Skeletal muscle cell (primary cell): ENCODE measurements at regions not wholly inside any gene's neighbourhood (a gene's known extent, or its start where the extent isn't known, plus 50 kb on each side); places are given as distances from the start of the nearest gene placed in this dataset.
"Not testable (repeated sequence)": the region's sequence is repeated elsewhere in the genome, so short reads cannot be mapped to it uniquely, and the experiment has no call there.

ENCODE experiments used
- DNase-seq: peaks from one replicate; pipeline ENCODE4 v3.0.0-alpha.2; 2010; ENCODE audit warnings: low read depth
- H3K4me3 ChIP-seq: 2 replicates; pipeline ENCODE4 v1.5.1; 2011; ENCODE audit warnings: low read depth, mild to moderate bottlenecking, control low read depth, low read length, moderate library complexity

DNA sequence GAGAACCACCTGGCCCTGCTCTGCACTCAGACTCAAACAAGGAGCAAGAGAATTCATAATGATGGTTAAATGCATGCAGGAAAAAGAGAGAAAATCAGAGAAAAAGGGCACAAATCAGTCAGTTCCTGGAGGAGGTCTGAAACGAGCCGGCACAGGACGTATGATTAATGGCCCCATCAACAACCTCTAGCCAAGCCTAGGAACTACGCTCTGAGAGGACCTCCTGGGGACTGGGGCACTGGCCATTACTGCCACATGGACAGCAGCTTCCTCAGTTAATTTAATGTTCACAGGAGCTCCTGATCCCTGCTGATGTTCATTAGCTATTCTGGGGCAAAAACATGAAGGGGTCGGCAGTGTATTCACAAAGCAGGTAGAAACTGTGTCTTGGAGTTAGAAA is 238.1 kb downstream of the MED10 start:
- H3K4me3 ChIP-seq = no peak overlapping the region
- DNase-seq = no peak

DNA sequence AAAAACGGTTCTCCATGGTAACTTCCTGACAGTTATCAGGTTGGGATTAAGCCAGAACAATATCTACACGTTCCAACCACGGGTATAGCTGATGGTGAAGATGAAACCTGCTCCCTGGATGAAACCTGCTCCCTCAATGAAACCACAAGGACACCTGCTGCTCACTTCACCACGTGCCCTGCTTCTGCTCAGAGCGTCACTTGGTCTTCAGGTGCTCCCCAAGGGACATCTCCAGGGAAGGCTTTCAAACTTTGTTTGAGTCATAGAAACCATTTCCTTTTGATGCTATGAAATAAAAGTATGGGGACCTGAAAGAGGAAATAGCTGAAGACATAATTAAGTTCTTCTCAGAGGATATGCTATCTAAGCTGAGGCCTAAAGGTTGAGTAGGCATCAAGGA is 242.4 kb downstream of the MED10 start:
- H3K4me3 ChIP-seq = no peak overlapping the region
- no peak for DNase-seq

DNA sequence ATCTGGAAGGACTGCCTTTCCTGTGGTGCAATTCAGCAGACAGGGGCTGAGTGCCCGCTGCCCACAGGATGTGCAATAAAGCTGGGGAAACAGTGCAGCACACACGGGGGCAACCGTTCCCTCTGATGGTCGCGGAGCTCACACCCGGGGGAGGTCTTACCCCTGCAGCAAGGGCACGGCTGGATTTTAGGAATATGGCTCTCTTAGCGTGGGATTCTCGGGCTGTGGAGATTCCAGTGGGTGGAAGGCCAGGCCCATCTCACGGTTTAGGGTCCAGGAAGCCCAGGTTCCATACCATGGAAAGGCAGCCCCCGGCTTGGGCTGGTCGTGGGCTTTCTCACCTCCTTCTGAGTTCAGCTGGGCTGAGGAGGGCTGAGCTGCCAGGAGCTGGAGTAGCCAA is 244.1 kb downstream of the MED10 start:
- no peak overlapping the region for H3K4me3 ChIP-seq

DNA sequence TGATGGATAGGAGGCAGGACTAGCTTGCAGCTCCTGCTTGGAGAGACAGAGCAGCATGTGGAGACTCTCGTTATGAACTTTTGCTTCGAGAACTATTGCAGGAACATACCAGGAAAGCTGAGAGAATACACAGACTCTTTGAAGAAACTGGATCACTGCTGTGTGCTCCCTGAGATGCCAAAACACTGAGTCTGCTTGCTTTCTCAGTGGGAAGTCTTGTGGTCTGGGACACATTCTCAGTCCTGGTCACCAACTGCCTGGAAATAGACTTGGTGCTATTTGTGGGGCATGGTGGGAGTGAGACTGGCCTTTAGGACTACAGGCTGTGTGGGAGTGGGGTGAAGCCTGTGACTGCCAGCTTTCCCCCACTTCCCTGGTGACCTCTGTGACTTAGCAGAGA is 252.6 kb downstream of the MED10 start:
- no peak overlapping the region for H3K4me3 ChIP-seq
- no peak for DNase-seq

More for the DNA sequence above, 244.1 kb downstream of the MED10 start:
- DNase-seq = no peak

DNA sequence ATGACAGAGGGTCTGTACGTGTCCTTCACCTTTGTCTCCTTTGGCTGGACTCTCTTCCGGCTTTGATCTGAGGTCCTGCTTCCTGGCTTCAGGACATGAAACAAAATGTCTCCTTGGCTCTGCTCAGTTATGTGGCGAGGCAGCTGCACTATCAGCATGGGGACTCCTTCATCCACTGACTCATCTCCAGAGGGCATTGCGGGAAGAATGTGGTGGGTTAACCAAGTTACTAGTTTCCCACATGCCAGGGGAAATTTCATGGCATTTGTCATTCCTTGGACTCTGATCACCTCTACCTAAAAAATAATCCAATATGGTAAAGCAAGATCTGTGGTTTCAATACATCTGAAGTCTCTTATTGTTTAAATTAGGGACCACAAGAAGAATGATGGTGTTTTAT is 259.7 kb downstream of the MED10 start:
- DNase-seq = no peak

DNA sequence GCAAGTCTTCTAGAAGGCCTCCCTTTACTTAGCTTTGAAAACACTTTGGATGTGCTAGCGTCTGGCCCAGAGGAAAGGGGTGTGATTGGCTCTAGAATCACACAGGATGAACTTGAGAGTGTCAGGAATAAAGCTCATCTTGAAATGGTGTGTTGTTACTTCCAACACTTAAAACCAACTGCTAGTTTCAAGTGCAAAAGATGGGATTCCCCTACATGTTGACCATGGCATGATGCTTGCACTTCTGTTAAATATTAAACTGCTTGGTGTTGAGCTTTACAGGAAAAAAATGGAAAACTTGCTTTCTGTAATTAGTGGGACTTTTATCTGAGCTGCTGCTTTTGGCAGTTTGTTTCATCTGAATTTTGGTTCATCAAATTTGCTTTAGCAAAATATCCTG is 261.1 kb downstream of the MED10 start:
- no peak for DNase-seq

More for the DNA sequence above, 259.7 kb downstream of the MED10 start:
- H3K4me3 ChIP-seq = no peak overlapping the region

DNA sequence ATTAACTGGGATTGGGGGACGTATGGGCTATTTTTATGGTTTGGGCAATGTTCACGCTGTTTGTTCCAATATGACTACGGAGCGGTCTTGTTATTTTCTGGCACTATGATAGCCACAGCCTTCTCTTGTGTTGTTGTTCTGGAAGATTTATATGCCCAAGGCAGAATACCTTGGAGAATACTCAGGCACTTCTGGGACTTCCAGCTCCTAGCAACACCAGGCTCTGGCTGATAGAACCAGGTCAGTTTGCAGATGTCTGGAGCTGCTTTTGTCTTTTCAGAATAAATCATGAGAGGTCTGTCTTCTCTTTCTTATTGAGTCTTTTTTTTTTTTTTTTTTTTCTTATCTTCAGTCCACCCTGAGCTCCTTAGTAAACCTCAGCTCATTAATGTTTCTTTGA is 262.5 kb downstream of the MED10 start:
- no peak for DNase-seq
- no peak overlapping the region for H3K4me3 ChIP-seq

More for the DNA sequence above, 261.1 kb downstream of the MED10 start:
- no peak overlapping the region for H3K4me3 ChIP-seq

DNA sequence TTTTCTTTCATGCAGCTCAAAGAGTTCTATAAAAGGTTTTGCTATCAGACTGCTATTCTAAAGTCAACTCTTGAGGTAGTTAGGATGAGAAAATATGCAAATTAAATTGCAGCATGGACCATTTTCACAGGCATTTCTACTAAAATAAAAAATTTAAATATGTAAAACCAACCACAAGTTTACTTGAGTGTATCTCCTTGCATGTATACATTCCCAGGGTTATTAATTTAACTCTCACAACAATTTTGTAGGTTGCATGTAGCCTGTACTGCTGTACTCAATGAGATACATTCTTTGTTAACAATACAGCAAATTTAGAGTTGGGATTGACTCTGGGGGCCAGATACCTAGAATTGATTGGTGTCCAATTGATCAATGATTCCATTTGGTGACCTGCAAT is 265.8 kb downstream of the MED10 start:
- DNase-seq = no peak
- H3K4me3 ChIP-seq = no peak overlapping the region

DNA sequence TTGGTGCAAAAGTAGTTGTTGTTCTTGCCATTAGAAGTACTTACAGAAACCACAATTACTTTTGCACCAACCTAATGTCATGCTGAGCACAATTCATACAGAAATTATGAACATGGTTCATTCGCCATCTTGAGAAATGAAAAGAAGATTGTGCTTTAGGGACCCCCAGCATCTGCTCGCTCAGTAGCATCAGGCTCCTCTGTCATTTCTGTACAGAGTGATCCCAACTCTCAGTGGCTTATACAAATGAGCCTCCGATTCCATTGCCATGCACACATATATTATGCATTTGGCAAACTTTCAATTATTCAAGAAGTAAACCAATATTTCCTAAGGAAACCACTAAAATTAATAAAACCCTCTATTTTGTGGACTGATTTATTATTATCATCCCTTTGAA is 266.2 kb downstream of the MED10 start:
- no peak overlapping the region for H3K4me3 ChIP-seq
- DNase-seq = no peak

DNA sequence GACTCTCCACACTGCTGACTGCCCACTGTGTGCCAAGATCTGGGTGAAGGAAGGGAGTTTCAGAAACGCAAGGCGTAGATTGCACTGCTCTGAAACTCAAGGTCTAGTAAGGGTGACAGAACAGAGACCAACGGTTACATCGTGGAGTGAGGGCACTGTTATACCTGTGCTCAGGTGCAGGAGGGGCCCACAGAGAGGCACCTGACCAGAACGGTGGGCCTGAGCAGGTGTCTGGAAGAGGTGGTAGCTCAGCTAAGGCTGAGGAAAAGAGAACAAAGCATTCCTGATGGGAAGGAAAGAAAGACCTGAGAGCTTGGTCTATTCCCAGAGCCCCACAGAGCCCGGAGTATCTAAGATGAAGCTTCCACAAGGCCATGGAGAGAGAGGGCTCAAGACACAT is 267.2 kb downstream of the MED10 start:
- no peak overlapping the region for H3K4me3 ChIP-seq
- DNase-seq = no peak

DNA sequence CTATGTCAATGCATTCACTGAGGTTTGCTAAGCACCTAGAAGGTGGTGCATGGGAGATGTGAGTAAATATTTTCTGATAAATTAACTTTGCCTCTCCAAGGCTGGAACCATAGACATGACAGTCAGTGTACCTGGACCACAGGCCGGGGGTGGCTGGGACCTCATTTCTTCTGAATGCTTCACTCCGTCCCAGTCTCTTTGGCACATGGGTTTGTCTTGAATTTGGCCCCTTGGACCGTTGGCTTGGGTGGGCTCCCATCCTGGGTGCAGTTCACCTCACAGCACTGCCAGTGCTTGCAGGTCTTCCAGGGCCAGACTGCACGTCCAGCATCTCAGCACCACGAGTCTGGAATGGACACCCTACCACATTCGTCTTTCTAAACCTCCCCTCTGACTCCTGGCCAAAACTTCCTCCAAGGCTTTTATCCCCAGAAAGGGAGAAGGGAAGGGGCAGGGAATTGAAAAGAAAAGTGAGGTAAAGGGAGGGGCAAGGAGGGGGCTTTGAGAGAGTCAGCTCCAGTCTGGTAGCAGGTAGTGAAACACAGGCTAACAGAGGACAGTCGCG is 267.8 kb downstream of the MED10 start:
- DNase-seq = no peak
- H3K4me3 ChIP-seq = no peak overlapping the region

DNA sequence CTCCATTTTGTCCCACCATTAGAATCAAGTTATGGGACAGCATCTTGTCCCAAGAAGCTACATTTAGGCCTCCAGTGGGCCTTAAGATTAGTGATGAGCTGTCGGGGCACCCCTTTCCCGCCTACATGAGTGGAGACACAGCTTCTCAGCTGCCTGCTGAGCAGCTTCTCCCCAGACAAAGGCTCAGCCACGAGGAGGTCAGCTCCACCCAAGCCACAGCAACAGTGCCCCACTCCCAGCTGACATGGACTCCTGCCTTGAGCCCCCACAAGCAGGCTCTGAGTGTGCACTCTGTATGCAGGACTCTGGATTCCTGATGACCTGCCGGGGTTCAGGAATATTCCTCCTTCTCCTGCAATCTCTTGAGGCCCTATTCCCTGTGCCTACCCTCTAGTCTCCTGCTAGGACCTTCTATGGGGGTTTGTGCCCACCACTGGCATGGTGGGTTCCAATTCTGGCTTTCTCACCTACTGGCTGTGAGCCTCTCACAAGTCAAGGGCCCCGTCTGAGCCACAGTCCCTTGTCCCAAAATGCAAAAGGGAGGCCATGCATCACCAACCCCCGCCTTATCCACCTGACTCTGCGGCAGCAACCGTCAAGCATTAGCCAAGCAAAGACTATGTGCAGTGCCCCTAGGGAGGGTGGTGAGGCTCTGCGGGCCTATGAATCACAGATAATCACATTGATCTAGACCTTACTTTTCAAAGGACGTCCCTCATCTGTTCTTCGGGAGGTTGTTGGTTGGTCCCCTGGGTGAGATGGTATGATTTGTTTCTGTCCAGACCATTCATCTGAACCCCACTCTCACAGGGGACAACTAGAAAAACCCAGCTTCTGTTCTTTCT is 269.1 kb downstream of the MED10 start:
- no peak for DNase-seq
- no peak overlapping the region for H3K4me3 ChIP-seq

DNA sequence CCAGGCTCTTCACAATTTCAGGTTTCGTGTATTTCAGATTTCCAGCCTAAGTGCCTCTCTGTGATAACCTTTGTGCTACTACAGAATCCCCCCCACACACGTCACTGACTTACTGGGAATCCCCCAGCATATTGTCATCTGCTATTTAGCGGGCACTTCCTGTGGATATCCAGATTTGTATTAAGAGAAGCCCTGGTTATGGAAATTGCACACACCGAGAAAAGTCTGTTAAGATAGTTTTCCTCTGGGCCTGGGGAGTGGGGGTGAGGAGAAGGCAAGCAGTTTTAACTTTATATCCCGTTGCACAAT is 269.9 kb downstream of the MED10 start:
- DNase-seq = no peak
- H3K4me3 ChIP-seq = no peak overlapping the region

DNA sequence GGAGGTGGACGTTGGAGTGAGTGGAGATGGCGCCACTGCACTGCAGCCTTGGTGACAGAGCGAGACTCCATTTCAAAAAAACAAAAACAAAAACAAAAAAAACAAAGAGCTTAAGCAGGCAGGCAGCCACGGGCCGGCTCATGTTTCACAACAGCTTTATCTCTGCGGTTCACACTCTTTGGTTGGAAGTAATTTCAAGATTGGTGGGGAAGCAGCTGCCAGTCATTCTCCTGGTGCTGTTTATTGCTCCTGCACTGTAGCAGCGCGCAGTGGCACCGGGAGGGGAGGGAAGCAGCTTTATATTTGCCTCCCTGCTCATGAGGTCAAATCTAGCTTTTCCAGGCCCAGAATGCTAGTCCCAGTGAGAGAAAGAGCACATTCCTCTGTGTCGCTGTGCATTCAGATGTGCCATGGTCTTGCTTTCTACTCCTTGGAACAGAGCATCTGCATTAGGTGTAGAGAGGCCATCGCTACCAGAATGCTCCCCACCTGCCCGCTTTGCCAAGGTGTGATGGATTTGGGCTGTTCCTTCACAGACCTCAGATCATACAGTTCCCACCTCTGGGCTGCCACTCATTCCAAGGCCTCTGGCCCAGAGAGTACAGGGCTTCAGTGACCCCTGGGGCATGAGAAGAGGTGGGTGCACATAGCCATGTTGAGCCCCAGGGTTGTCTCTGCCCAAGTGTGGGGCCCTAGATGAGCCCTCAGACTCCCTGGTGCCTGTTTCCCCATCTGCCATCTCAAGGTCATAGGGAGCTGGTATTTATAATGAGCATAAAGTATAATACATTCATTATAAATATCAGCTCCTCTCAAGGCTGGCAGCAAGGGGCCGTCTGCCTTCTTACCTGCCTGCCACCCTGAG is 270.4 kb downstream of the MED10 start:
- no peak overlapping the region for H3K4me3 ChIP-seq
- DNase-seq = no peak

DNA sequence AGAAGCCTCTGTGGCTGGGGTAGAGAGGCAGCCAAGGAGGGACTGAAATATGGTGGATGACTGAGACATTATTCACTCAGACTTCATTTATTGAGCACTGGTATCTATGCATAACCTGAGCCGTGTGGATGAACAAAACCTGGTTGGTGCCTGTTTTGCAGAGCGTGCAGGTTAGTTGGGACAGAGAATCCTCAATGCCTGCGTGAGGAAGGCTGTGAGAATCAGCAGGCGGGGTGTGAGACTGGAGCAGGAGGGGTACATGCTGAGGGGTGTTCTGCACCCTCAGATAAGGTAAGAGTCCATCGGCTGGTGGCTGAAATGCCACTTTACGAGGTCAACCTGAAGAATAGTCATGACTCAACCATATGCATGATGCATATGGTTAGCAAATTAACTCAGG is 271.6 kb downstream of the MED10 start:
- DNase-seq = no peak
- H3K4me3 ChIP-seq = no peak overlapping the region

DNA sequence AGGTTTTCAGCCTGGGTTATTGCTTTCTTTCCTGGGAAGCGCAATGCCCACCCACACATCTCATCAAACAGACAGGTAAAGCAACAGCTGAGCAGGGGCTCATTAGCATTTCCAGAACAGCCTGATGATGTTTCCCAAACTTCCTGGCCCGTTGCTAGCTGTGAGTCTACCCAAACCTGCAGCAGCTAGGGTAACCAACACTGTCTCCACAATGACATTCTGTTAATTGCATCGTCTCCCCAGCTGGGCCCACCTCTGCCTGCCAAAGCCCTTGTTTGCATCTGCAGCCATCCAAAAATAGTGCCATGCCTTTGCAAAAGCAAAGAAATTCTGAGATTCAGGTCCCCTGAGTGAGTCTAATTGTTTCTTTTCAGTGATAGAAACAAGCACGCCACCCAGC is 273.0 kb downstream of the MED10 start:
- no peak overlapping the region for H3K4me3 ChIP-seq
- DNase-seq = no peak

DNA sequence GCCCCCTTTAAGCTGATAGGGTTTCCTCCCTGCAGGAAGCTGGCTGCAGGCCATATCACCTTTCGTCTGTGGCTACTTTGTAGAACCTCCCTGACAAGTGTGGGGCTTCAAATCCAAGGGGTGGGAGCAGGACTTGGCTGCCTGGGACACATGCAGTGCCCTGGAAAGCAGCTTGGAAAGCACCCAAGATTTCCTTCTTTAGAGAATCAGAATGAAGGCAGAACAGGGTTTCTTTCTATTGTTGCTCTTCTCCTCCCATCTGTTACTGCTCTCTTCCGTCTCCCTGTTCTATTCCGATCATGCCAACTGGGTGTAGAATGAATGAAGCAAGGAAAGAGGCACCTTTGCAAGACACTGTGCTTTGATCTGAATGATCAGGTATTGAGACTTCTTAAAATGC is 282.2 kb downstream of the MED10 start:
- H3K4me3 ChIP-seq = no peak overlapping the region
- no peak for DNase-seq

DNA sequence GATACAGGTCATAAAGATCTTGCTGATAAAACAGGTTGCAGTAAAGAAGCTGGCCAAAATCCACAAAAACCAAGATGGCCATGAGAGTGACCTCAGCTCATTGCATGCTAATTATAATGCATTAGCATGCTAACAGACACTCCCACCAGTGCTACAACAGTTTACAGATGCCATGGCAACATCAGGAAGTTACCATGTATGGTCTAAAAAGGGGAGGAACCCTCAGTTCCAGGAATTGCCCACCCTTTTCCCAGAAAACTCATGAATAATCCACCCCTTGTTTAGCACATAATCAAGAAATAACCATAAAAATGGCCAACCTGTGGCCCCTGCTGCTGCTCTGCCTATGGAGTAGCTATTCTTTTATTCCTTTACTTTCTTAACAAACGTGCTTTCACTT is 284.2 kb downstream of the MED10 start:
- H3K4me3 ChIP-seq = not testable (repeated sequence)

DNA sequence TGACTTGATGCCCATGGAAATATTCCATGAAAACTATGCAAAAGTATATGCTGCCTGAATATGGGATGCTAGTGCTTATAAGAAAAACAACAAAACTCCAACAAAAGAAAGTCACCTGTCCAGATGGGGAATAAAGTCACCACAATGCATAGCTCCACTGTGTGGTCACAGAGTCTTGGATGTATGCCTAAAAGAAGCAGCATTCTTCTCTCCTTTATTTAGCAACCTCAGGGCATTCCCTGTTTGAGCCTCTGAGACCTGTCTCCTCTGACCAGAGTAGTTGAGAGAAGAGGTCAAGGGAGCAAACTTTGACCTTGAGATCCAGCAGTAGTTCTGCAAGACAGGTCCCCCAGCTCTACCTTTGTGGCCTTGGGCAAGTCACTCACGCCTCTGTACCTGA is 287.5 kb downstream of the MED10 start:
- DNase-seq = no peak
- H3K4me3 ChIP-seq = no peak overlapping the region

More for the DNA sequence above, 284.2 kb downstream of the MED10 start:
- not testable (repeated sequence) for DNase-seq

DNA sequence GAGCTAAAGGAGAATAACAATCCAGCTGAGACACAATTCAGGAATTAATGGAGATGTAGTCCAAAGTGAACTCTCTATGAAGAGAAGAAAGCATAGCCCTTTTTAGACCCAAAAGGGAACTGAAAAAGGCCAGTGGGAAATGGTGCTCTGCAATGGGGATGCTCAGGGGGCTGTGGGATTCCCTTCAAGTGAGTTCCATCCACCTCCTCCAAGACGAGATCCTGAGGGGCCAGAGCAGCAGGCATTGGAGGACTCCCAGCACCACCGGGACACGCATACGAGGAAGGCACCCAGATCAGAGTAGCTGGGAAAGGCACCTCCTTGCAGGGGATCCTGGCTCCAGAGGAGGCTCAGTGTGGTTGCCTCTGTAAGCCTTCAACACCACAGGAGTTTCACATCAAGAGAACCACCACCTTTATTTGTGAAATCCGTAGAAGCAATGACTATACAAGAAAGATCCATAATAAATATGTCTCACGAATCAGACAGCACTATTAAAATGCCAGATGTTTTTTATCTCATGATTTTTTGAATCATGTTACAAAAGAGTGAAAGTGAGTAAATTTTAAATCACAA is 288.2 kb downstream of the MED10 start:
- no peak for DNase-seq
- H3K4me3 ChIP-seq = no peak overlapping the region
